Astrocyte of the hippocampus (primary cell): ENCODE measurements at regions not wholly inside any gene's neighbourhood (a gene's known extent, or its start where the extent isn't known, plus 50 kb on each side); places are given as distances from the start of the nearest gene placed in this dataset.
"Not testable (repeated sequence)": the region's sequence is repeated elsewhere in the genome, so short reads cannot be mapped to it uniquely, and the experiment has no call there.

ENCODE experiments used
- DNase-seq: peaks from one replicate; pipeline ENCODE4 v3.0.0; 2011; ENCODE audit warnings: low read depth, low spot score

DNA sequence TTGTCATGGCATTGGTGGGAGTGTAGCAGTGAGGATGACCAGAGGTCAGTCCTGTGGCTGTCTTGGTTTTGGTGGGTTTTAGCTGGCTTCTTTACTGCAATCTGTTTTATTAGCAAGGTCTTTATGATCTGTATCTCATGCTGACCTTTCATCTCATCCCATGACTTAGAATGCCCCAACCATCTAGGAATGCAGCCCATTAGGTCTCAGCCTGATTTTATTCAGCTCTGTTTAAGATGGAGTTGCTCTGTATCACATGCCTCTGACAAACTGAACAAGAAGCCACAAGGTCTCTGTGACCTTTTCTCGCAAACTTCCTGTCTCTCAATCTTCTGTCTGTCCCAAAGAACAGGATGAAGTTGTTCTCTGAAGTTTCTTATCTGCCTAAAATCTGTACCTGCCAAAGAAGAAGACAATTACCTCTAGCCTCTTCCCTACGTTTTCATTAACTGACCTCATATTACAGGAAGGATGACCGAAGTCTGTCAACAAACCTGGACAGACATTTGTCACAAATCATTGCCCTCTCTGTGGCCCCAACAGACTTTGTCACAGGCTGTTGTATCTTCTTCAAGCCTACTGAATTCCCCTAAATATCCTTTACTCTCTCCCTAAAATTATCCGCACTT, 284.2 kb upstream of the SEMA6A start:
- DNase-seq: no peak

DNA sequence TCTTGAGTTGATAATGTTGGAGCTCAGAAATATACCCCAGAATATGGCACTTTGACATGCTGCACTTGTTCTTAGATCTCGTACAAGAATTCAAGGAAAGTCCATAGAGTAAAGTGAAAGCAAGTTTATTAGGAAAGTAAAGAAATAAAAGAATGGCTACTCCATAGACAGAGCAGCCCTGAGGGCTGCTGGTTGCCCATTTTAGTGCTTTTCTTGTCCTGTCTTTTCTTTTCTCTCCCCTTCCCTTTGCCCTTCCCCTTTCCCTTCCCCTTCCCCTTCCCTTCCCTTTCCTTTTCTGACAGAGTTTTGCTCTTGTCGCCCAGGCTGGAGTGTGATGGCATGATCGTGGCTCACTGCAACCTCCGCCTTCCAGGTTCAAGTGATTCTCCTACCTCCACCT, 283.4 kb upstream of the SEMA6A start:
- not testable (repeated sequence) for DNase-seq

DNA sequence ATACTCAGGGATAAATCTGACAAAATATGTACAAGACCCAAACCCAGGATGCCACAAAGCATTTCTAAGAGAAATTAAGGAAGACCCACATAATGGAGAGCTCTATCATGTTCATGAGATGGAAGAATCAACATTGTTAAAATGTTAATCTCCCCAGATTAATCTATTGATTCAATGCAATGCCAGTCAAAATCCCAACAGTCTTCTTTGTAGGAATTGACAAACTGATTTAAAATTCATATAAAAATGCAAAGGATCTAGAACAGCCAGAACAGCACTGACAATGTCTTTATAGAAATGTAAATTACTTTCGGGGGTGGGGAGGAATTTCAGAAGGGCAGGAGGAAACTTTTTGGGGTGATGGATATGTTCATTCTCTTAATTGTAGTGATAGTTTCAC, 281.6 kb upstream of the SEMA6A start:
- DNase-seq: no peak

DNA sequence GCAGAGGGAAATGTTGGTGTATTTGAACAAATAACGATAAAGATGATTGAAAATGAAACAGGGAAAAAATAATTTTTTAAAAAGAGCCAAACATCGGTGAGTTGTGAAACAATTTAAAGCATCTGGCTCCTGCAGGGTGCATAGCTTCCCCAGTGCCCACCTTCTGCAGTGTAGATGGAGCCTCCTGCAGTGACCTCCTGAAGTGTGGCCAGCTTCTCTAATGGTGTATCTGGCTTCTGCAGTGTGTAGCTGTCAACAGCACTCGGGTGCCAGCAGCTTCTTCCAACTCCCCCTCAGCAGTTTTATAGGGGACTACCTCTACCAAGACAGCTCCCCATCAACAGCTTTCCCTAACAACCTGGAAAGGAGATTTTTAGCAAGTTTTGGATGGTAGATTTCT, 279.4 kb upstream of the SEMA6A start:
- no peak for DNase-seq

DNA sequence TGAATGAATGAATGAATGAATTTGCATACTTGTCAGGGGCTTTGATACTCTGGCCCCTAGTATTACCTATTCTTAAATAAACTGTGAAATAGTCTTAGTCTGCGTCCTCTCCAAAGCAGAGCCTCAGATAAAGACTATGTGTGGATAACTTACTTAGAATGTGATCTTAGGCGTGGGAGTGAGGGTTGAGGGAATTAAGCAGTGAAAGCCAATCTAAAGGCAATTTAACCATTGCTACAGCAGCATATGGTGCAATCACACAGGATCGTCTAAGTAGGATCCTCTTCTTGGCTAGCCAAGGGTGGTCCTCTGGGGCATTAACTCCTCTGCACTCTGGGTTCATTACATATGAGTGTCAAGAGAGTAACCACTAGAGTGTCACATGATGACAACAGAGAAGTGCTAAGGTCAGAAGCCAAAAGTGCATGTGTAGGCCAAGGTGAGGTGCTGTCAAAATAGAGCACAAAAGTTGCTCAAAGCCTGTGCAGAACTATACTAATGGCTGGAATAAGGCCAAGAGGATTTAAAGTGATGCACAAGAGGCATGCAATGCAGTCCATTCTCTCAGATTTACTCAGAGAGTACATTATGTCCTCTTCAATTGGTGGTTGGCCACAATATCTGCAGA, 274.4 kb upstream of the SEMA6A start:
- DNase-seq: peak; percentile 13

DNA sequence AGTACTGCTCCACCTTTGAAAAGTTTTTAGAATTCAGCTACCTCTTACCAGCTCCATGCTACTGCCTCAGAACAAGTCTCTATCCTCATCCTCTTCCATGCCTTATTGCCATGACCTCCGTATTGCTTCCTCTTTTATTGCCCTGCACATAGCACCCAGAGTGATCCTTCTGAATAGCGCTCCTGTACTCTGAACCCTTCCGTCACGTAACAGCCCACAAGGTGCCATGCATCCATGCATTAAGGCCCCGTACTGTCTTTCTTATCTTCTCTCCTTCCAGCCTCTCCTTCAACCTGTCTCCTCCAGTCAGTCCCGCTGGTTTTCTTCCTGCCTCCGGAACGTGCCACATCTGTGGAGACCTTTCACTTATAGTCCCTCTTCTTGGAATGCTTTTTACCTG, 273.3 kb upstream of the SEMA6A start:
- DNase-seq: no peak

DNA sequence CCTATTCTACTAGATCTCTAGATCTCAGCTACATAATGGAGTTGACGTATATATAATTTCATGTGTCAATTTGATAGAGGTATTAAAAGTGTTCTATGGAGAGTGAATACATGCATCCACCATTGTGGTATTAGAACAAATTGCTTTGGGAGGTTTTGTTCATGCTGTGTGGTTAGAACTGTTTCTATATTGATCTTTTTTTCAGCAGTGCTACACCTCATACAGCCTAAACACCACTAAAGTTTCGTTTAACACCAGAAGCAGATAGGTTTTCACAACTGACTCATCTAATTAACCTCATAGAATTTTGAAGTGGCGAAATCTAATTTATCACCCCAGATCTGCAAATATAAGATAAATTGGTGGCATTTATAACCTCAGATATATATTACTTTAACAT, 269.4 kb upstream of the SEMA6A start:
- no peak for DNase-seq

DNA sequence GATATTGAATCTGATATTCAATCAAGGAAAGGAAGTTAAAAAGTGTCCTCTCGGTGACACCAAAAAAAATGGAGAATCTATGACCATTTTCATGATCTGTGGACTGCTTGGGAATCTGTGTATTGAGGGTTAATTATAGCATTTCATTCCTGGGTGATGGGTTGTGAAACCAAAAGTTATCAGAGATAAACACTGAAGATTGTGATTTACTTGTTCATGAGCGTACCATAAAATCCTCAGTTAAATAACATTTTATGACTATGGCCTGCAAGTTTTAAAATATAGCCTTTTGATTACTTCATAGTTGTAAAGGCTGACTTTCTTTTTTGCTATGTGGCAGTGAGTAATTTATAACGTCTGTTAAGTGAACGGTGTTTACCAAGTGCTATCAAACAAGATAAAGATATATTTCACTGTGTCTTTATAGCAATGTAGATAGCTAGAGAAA, 267.9 kb upstream of the SEMA6A start:
- DNase-seq: no peak

DNA sequence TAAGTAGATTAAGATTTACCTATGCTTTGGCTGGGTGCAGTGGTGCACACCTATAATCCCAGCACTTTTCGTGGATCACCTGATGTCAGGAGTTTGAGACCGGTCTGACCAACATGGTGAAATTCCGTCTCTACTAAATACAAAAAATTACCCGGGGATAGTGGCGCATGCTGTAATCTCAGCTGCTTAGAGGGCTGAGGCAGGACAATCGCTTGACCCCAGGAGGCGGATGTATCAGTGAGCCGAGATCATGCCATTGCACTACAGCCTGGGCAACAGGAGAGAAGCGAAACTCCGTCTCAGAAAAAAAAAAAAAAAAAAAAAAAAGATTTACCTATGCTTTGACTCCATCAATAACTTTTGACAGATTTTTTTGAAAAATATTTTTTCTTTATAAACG, 267.1 kb upstream of the SEMA6A start:
- no peak for DNase-seq

DNA sequence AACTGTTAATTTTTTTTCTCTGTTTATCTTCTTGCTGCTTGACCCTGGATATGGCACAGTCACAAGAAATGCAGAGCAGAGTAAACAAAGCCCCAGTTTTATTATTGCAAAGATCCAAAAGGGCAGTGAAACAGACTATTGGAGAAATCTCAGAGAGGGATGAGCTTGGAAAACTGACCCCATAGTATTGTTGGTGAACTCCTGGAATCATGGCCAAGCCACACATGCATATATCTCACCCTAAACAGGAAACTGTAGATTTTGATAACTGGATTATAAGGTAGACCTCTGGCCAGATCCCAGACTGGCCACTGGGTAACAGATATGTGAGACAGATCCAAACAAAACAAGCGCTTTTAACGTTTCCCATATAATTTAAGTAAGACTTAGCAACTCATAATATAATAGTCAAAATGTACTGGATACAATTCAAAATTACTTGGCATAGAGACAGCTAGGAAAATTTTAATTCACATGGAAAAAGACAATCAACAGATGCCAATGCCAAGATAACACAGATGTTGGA, 263.5 kb upstream of the SEMA6A start:
- DNase-seq: no peak

DNA sequence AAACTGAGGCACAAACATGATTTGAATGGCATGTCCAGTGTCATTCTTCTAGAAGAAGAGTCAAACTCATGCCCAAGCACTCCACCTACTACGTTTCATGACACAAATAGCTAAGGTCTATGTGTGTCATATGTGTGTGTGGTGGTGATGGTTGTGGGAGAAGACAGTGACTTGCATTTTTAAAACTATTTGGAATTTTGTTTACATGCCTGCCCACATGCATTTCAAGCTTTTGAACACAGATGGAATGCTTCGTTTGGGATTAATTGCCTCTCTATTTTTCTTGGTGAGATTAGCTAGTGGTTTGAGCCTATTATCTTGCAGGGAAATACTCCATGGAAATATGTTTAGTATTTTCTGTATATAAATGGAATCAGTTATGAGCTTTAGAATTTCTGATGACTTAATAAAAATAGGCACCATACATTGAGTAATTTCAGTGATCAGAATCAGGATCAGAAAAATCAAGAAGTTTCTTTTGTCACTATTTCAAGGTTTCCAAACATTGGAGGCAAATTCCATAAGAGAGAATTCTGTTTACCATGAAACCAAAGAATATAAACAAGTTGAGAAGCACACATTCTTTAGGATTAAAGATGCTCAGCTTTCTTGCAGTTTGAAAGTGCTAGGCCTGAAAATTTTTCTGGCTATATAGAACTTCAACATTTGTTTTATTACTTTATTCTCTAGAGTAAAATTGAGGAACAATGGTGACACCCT, 260.3 kb upstream of the SEMA6A start:
- DNase-seq: no peak

DNA sequence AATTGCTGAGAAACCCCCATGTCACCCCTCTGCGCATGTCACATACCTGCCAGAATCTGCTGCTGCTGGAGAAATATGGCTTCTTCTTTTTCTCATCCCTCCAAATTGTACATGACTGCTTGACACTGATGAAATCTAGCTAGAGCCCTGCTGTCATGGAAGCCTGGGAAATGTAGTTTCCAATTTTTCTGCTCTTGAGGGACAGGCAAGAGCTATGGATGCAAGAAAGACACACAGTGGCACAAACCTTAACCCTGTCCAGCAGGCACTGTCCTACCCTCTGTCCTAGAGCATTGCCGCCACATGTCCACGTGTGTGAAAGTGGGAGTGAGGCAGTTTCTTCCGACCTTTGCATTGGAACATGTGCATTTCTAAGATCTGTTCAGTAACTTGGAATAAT, 255.5 kb upstream of the SEMA6A start:
- DNase-seq: no peak

DNA sequence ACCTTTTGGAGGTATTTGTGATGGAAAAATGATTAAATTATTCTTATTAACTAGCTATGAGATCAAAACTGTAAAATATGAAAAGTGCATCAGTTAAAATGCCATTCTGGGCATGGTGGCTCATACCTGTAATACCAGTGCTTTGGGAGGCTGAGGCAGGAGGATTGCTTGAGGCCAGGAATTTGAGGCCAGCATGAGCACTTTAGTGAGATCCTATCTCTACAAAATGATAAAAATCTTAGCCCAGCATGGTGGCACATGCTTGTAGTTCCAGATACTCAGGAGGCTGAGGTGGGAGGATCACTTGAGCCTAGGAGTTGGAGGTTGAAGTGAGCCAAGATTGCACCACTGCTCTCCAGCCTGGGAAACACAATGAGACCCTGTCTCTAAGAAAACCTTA, 252.5 kb upstream of the SEMA6A start:
- no peak for DNase-seq

DNA sequence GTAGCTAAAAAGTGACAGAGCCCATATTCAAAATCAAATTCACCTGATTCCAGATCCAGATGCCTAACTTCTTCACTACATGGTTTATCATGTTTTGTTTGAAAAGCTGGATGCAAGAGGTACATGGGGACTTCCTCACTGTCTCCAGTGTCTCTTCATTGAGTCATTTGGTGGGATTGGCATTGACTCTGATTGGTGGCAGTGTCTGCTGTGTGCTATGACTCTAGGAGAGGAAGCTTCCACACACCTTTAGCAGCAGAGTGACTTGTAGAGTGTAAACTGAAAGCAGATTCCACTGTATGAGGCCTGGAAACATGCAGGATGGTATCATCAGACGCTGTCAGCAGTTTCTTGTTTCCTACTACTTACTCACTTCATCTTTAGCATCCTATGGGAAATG, 250.9 kb upstream of the SEMA6A start:
- DNase-seq: no peak

DNA sequence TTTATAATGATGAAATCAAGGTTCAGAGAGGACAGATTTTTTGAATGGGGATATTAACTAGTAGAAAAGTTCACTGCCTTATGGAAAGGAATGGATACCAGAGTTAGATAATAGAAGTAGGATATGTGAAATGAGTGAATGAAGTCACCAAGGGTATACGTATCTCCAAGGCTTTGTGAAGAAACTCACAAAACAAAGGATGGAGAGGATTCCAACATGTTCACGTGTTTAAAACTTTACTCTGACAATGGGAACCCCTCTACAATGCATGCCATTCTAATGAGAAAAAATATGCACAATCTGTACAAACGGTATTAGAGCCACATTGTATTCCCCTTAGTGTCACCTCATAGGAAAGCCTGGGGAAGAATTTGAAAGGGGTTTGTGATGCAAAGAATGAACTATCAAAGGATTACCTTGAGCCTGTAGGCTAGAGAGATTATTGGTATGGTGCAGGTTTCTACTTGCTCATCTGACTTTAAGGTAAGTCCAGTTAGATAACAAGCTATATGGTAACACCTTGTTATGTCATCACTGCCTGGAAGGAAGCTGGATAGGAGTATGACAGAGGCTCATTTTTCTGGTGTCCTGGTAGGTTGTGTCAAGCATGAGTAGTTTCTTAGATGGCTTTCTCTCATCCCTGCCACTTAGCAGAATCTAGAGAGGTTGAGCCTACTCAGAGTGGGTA, 250.3 kb upstream of the SEMA6A start:
- DNase-seq: no peak

DNA sequence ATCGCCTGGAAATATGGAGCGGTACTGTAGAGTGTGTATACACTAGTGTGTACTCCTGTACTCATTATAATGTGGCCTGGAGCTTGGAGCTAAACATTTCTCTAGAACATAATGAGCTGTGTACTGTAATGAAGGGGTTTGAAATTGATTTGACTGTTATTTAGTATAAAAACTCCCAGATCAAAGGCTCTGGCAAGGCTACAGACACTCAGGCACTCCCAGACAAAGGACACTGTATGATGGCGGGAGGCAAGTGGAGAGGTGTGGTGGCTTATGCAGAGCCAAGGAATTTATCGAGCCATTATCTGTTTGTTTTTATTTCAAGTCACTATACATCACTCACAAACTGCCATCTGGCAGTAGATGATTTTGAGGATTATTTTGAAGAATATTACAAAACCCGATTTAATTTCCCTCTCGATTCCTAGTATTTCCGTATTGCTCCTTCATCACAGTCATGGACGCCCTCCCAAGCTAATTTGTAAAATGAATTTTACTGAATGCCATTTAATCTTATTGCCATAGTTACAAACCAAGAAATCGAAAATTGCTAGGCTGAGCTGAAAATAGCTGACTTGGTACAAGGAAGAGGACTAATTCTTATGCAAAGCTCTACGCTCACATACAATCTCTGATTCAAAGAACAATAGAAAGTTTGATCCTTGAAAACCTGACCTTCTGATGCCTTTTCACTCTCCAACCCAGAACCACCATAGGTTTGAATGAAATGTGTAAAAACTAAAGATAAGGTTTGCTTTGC, 240.2 kb upstream of the SEMA6A start:
- peak; percentile 30 for DNase-seq

DNA sequence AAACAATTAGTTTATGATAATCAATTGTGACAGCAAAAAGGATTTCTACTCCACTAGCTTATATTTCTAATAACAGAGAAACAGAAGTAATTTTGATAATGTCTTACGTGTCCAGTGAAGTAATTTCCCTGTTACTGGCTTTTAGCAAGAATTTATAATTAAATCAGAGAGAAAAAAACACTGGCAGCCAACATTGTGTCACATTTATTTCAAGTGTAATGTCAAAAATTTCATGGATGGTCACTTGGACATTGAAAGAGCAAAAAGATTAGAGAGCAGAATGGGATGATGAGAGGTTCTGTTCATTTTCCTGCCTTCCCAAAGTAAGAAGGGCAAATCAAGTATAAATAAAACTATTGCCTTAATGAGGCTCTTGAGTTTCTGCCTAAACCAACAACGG, 239.3 kb upstream of the SEMA6A start:
- peak; percentile 6 for DNase-seq

DNA sequence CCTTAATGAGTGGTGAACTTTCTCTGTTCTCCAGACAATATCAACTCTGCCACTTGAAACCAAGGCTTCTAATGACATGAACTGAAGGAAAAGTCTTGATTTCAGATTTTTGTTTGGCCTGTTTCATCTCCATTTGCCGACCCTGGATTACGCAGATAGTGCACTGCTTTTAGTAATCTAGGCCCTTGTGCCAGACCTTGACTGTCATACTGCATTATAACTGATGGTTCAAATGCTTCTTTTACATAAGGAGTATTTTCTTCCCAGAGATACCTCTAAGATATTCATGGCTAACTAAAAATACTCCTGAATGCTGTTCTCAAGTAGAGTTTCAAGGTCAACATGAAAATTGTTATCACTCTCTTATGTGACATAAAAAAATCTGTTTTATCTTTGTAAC, 238.7 kb upstream of the SEMA6A start:
- no peak for DNase-seq

DNA sequence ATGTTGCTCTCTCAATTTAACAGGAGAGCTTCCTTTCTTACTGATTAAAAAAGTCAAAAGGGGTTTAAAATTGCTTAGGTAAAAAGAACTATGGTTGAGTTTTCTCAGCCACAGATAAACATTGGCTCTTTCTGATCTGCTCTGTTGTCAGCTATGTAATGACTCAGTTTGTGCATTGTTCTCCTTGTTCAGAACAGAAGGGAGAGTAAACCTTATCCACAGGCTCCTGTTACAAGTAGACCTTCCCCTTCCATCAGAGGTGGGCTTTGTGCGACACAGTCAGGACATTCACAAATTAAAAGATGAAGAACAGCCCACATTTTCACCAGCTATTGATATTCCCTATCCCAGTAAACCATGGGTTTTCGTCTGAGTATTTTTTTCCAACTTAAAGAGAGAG, 236.3 kb upstream of the SEMA6A start:
- peak; percentile 28 for DNase-seq

DNA sequence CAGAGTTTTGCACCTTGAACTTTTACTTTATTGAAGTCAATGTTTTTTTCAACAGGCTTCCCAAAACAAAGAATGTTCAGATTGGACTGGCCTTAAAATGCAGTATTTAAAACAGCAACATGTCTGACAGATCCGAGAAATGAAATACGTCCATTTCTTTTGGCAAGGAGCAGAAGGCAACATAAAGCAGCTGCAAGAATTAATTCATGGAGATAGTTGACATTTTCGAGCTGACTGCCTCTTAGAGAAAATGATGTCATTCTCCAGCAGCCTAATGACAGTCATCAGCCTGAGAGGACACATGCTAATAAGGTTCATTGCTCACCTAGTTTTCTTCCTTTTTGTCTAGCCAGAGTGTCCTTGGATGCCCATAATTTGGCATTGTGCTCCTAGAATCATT, 232.2 kb upstream of the SEMA6A start:
- DNase-seq: no peak

DNA sequence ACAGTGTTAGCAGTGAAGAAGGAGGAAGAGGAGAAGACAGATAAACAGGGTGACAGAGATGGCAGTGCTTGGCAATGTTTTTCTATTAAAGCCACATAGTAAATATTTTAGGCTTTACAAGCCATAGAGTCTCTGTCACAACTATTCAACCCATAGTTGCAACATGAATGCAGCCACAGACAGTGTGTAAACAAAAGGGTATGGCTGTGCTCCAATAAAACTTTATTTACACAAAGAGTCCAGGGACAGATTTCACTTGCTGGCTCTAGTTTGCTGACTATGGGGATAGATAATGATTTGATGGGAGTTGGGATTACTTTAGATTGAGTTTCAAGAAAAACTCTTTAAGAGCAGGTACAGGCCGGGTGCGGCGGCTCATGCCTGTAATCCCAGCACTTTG, 224.8 kb upstream of the SEMA6A start:
- DNase-seq: no peak

DNA sequence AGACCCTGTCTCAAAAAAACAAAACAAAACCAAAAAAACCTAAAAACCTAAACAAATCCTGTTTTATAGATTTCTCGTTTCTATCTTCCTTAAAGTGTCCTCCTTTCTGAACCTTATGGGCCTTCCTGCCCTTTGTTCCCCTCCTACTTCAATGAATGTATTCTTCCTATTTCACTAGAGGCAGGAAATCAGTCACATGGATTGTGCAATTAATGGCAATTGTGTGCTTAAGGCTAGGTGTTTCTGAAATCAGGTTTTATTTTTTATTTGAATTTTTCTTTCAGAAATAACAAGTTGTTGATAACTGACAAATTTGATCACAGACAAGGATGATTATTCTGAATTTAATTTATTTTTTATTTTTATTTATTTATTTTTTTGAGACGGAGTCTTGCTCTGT, 220.6 kb upstream of the SEMA6A start:
- no peak for DNase-seq
